Activated CD8-positive, alpha-beta T cell treated with anti-CD3 and anti-CD28 coated beads, Interleukin-2, amount 10 ng/mL, durations not matched to agents 7 days and 5 days (primary cell): ENCODE measurements at regions not wholly inside any gene's neighbourhood (a gene's known extent, or its start where the extent isn't known, plus 50 kb on each side); places are given as distances from the start of the nearest gene placed in this dataset.
"Not testable (repeated sequence)": the region's sequence is repeated elsewhere in the genome, so short reads cannot be mapped to it uniquely, and the experiment has no call there.

Experiments
- ATAC-seq: fragments of 150-1000 bp; cut with Tn5 transposase; one replicate; pipeline ENCODE4 v1.10.0; 2021; ENCODE audit warnings: moderate library complexity
- CTCF ChIA-PET: fragments of 350-600 bp; sonication (Branson Sonifier 250); formaldehyde crosslinking; loops from one replicate; lab custom pipeline; 2021; ENCODE audit warnings: antibody characterized with exemption; lab: Charles Lee
- POLR2A ChIA-PET: fragments of 350-600 bp; sonication (Branson Sonifier 250); formaldehyde crosslinking; loops from one replicate; lab custom pipeline; 2021; ENCODE audit warnings: antibody characterized with exemption; lab: Charles Lee
- DNase-seq: peaks from one replicate; pipeline ENCODE4 v3.0.0-alpha.2; 2020
- H3K27ac Mint-ChIP-seq: one replicate; pipeline ENCODE4 v1.8.0; 2021; ENCODE audit warnings: mild to moderate bottlenecking, mixed read lengths
- H3K27me3 Mint-ChIP-seq: one replicate; pipeline ENCODE4 v1.8.0; 2021; ENCODE audit warnings: low read depth, mixed read lengths
- H3K36me3 Mint-ChIP-seq: one replicate; pipeline ENCODE4 v1.8.0; 2021; ENCODE audit warnings: low read depth, mixed read lengths
- H3K4me1 Mint-ChIP-seq: one replicate; pipeline ENCODE4 v1.8.0; 2021; ENCODE audit warnings: low read depth, mixed read lengths
- H3K4me3 Mint-ChIP-seq: one replicate; pipeline ENCODE4 v1.8.0; 2021; ENCODE audit warnings: mild to moderate bottlenecking, mixed read lengths
- H3K9me3 Mint-ChIP-seq: one replicate; pipeline ENCODE4 v1.8.0; 2022; ENCODE audit warnings: mixed read lengths; ENCODE audit not compliant: insufficient read depth

DNA sequence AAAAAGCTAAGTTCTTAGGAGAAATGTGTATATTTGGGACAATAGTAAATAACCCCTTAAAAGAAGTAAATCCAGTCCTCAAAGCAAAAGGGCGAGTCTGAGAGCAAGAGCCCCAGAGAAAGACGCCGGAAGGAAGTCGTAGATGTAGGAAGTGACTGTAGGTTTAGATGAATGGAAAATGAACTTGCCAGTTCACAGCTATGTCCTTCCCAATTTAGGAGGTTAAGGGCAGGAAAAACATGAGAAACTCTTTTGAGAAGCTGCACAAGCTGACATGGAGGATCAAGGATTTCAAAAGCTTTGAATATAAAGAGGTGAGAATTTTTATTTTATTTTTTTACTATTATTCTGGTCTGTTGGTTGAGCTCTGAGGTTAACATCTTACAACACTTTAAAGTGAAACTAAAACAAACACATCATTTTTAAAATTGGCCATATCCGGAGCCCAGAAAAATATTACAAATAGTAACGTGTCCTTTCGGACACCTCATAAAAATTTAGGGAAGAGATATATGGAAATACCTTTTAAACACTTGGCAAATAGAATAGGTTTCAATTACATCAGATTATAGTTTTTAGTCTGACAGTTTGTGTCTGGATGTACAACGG lies 1178.6 kb downstream of the MRPL39 start:
- H3K27me3 Mint-ChIP-seq: no peaks in the 10 kb centered on the region
- DNase-seq: peak; percentile 33
- peaks cover 4% of the 10 kb centered on the region for H3K9me3 Mint-ChIP-seq

DNA sequence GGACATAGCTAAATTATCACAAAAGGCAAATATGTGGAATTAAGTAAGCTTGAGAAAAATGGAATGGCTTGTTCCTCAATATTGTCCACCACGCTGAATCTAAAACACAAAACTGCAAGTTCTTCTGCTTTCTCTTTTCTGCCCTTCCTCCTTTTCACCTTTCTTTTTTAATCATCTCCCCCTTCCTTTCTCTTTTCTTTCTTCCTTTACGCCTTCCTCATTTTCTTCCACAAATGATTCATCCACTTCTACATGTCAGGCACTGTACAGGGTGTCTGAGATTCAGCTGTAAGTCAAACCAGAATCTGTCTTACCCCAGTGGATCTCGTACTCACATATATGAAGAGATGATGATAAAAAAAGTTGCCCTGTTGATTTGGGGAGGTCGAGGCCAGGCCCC lies 1182.5 kb downstream of the MRPL39 start:
- ChIA-PET CTCF (no interaction called here), POLR2A (no interaction called here)
- ATAC-seq (no peak), DNase-seq (no peak)
- peaks cover 6% of the 10 kb centered on the region for H3K4me1 Mint-ChIP-seq
- H3K36me3 Mint-ChIP-seq: peaks cover 1% of the 10 kb centered on the region
- H3K9me3 Mint-ChIP-seq: peaks cover 8% of the 10 kb centered on the region
- H3K27me3 Mint-ChIP-seq: no peaks in the 10 kb centered on the region
- H3K27ac Mint-ChIP-seq: no peak overlapping the region
- no peak overlapping the region for H3K4me3 Mint-ChIP-seq

More for the DNA sequence above, 1178.6 kb downstream of the MRPL39 start:
- ChIA-PET CTCF (no interaction called here), POLR2A (no interaction called here)
- Mint-ChIP-seq H3K27ac (peak overlapping the region; percentile 86), H3K4me3 (peak overlapping the region; percentile 81), H3K4me1 (peaks cover 11% of the 10 kb centered on the region), H3K36me3 (peaks cover 1% of the 10 kb centered on the region)
- peak; percentile 76 for ATAC-seq

DNA sequence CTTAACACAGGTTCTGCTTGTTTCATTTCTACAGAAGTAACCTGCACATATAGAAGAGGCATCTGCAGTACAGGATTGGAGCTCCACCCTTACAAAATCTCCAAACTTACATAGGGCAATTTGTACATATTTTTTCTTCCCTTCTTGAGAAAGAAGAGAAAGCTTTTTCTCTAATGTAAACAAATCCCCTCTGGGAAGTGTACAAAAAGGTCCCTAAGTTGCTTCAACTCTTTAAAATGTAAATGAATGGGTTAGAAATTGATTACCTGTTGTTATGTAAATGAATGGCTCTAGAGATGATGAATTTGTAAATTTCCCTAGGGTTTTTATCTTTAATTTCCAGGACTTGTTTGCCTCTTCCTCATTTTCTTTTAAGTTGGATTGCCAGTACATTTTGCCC lies 1183.7 kb downstream of the MRPL39 start:
- Mint-ChIP-seq H3K4me3 (no peak overlapping the region), H3K36me3 (no peaks in the 10 kb centered on the region), H3K9me3 (peaks cover 11% of the 10 kb centered on the region), H3K4me1 (peaks cover 4% of the 10 kb centered on the region), H3K27ac (no peak overlapping the region), H3K27me3 (no peaks in the 10 kb centered on the region)
- no peak for ATAC-seq
- ChIA-PET POLR2A (no interaction called here), CTCF (no interaction called here)
- DNase-seq: no peak

DNA sequence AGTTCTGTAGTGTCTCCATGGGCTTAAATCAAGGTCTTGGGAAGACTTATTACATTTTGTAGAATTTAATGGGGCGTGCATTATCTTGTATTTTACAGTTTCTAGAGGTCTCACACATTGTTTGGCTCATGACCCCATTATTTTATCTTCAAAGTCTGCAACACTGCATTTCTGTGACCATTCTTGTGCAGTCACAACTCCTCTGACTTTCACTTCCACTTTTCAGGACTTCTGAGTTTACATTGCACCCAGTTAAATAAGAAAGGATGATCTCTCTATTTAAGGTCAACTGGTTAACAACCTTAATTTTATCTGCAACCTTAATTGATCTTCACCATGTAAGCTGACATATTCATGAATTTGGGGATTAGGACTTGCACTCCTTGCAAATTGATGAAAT lies 1186.6 kb downstream of the MRPL39 start:
- ChIA-PET CTCF (no interaction called here), POLR2A (no interaction called here)
- Mint-ChIP-seq H3K4me1 (no peaks in the 10 kb centered on the region), H3K36me3 (no peaks in the 10 kb centered on the region), H3K27ac (no peak overlapping the region), H3K9me3 (peaks cover 7% of the 10 kb centered on the region), H3K27me3 (no peaks in the 10 kb centered on the region), H3K4me3 (no peak overlapping the region)
- ATAC-seq (no peak), DNase-seq (no peak)

DNA sequence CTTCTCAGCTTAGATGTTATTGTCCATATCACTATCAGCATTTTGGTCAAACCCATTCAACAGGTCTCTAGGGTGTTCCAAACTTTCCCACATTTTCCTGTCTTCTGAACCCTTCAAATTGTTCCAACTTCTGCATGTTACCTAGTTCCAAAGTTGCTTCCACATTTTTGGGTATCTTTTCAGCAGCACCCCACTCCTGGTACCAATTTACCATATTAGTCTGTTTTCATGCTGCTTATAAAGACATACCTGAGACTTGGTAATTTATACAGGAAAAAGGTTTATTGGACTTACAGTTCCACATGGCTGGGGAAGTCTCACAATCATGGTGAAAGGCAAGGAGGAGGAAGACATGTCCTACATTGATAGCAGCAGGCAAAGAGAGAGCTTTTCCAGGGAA lies 1187.6 kb downstream of the MRPL39 start:
- H3K36me3 Mint-ChIP-seq, H3K27me3 Mint-ChIP-seq, H3K9me3 Mint-ChIP-seq, H3K4me3 Mint-ChIP-seq, H3K27ac Mint-ChIP-seq, DNase-seq, POLR2A ChIA-PET, H3K4me1 Mint-ChIP-seq, CTCF ChIA-PET, ATAC-seq: not testable (repeated sequence)

DNA sequence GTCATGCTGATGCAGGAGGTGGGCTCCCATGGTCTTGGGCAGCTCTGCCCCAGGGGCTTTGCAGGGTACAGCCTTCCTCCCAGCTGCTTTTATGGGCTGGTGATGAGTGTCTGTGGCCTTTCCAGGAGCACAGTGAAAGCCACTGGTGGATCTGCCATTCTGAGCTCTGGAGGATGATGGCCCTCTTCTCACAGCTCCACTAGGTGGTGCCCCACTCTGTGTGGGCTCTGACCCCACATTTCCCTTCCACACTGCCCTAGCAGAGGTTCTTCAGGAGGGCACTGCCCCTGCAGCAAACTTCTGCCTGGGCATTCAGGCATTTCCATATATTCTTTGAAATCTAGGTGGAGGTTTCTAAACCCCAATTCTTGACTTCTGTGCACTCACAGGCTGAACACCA lies 1188.6 kb downstream of the MRPL39 start:
- DNase-seq (no peak), ATAC-seq (no peak)
- H3K27ac Mint-ChIP-seq: no peak overlapping the region
- H3K4me3 Mint-ChIP-seq: no peak overlapping the region
- H3K36me3 Mint-ChIP-seq: no peaks in the 10 kb centered on the region
- CTCF ChIA-PET: no interaction called here
- POLR2A ChIA-PET: no interaction called here
- peaks cover 7% of the 10 kb centered on the region for H3K9me3 Mint-ChIP-seq
- H3K4me1 Mint-ChIP-seq: no peaks in the 10 kb centered on the region
- no peaks in the 10 kb centered on the region for H3K27me3 Mint-ChIP-seq

DNA sequence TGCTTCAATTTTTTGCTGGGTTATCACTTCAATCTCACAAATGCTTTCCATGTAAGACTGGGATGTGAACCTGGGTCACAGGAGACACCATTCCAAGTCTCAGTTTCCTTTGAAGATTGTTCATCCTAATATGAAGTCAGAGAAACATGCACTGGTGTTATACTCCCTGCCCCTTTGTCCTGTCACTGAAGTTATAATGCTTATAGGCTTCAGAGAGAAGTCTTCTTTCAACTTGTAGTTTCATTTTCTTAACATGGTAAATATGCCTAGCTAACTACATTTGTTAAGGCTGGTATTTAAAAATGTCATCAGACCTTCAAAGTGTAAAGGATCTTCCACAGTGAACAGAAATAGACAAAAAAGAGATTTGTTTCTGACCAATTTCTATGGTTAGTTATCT lies 1195.9 kb downstream of the MRPL39 start:
- no peak overlapping the region for H3K27ac Mint-ChIP-seq
- DNase-seq (no peak), ATAC-seq (no peak)
- H3K36me3 Mint-ChIP-seq: no peaks in the 10 kb centered on the region
- no peaks in the 10 kb centered on the region for H3K4me1 Mint-ChIP-seq
- H3K27me3 Mint-ChIP-seq: no peaks in the 10 kb centered on the region
- no peak overlapping the region for H3K4me3 Mint-ChIP-seq
- ChIA-PET POLR2A (no interaction called here), CTCF (no interaction called here)
- no peaks in the 10 kb centered on the region for H3K9me3 Mint-ChIP-seq

DNA sequence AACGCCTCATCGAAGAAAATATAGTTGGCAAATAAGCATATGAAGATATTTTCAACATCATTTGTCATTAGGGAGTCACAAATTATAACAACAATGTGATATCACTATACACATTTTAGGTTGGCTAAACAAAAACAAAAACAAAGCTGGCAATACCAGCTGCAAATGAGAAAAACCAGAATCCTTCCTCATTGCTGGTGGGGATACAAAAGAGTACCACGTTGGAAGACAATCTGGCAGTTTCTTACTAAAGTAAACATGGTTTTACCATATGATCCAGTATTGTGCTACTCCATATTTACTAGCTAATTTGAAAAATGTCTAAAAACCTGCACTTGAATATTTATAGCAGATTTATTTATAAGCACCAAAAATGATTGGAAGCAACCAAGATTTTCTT lies 1204.1 kb downstream of the MRPL39 start:
- Mint-ChIP-seq H3K9me3 (no peaks in the 10 kb centered on the region), H3K27me3 (no peaks in the 10 kb centered on the region), H3K36me3 (no peaks in the 10 kb centered on the region), H3K27ac (no peak overlapping the region), H3K4me1 (no peaks in the 10 kb centered on the region), H3K4me3 (no peak overlapping the region)
- DNase-seq (no peak), ATAC-seq (no peak)
- CTCF ChIA-PET: no interaction called here
- POLR2A ChIA-PET: no interaction called here

DNA sequence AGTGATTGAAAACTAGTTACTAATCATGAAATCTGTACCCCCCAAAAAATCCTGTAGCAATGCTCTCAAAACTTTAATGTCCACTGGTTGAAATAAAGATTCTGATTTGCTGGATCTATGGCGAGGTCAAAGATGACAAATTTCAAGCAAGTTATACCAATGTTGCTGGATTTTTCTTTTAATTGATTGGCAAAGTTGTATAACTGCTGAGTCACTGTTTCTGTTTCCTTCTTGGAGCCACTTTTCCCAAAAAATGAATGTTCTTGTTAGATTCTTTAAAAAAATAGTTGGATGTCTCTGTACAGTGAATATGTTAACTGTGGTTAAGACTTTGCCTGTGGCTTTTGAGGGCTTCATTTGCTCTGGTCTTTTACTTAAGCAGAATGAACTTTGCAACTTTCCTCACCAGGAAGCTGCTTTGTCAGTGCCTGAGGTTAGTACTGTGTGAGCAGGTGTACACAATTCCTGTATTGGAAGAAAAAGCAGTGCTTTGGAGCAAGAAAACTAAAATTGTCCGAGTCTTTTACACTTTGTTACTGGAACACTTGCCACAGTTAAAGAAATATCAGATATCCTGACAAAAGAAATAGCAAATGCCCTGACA lies 1211.9 kb downstream of the MRPL39 start:
- Mint-ChIP-seq H3K27me3 (no peaks in the 10 kb centered on the region), H3K4me1 (no peaks in the 10 kb centered on the region), H3K36me3 (no peaks in the 10 kb centered on the region), H3K4me3 (no peak overlapping the region), H3K9me3 (no peaks in the 10 kb centered on the region), H3K27ac (no peak overlapping the region)
- DNase-seq: no peak
- no peak for ATAC-seq
- ChIA-PET CTCF (no interaction called here), POLR2A (no interaction called here)

DNA sequence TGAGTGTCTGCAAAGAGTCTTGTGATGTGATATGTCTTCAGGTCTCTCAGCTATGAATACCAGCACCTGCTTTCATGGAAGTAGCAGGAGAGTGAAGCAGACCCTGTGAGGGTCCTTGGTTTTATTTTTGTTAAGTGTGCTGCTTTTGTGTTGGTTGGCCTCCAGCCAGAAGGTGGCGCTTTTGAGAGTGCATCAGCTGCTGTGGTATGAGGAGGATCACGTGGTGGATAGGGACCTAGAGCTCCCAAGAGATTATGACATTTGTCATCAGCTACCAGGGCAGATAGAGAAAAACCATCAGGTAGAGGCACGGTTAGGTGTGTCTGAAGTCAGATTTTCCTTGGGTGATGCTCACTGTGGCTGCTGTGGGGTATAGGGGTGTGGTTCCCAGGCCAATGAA lies 1232.1 kb downstream of the MRPL39 start:
- H3K4me1 Mint-ChIP-seq: no peaks in the 10 kb centered on the region
- H3K27me3 Mint-ChIP-seq: no peaks in the 10 kb centered on the region
- H3K9me3 Mint-ChIP-seq: no peaks in the 10 kb centered on the region
- peak; percentile 36 for DNase-seq
- no peak overlapping the region for H3K27ac Mint-ChIP-seq
- ATAC-seq: peak; percentile 33
- H3K4me3 Mint-ChIP-seq: no peak overlapping the region
- no peaks in the 10 kb centered on the region for H3K36me3 Mint-ChIP-seq
- CTCF ChIA-PET: interaction anchor here (1.0 kb wide), 1 partner anchor 12 kb away, joined by 3 read pairs; no protein-coding TSS in a partner anchor
- POLR2A ChIA-PET: no interaction called here

DNA sequence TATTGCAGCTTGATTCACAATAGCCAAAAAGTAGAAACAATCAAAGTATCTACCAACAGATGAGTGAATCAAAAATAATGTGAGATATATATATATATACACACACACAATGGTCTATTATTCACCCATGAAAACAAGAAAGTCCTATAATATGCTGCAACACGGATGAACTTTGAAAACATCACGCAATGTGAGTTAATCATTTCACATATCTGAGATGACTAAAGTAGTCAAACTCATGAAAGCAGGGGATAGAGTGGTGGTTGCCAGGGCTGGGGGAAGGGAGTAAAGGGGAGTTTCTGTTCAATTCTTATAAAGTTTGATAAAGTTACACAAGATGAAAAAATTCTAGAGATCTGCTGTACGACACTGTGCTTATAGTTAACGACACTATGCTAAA lies 1234.8 kb downstream of the MRPL39 start:
- CTCF ChIA-PET: interaction anchor here (0.7 kb wide), 1 partner anchor 39 kb away, joined by 4 read pairs; no protein-coding TSS in a partner anchor
- ATAC-seq: no peak

DNA sequence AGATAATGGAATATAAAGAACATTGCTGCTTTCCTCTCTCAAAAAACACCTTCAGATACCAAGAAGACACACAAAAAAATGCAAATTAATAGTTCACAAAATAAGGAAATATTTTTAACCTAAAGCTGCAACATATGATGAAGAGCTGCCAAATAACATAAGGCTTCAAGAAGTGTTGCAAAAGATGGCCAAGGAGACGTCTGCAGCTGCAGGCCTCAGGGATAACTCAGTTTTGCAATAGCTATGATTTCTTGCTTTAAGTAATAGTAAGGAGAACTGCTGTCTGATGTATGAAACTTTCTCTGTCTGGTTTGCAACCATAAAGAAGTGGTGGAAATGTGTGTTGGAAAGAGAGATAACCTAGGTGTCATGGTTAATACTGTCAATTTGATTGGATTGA lies 1237.5 kb downstream of the MRPL39 start:
- no peak for ATAC-seq
- Mint-ChIP-seq H3K4me1 (no peaks in the 10 kb centered on the region), H3K4me3 (no peak overlapping the region), H3K27me3 (no peaks in the 10 kb centered on the region), H3K9me3 (no peaks in the 10 kb centered on the region), H3K27ac (no peak overlapping the region), H3K36me3 (no peaks in the 10 kb centered on the region)
- no peak for DNase-seq
- ChIA-PET POLR2A (no interaction called here), CTCF (no interaction called here)

More for the DNA sequence above, 1234.8 kb downstream of the MRPL39 start:
- H3K9me3 Mint-ChIP-seq: no peaks in the 10 kb centered on the region
- no peaks in the 10 kb centered on the region for H3K4me1 Mint-ChIP-seq
- no peak overlapping the region for H3K27ac Mint-ChIP-seq
- no peak for DNase-seq
- H3K27me3 Mint-ChIP-seq: no peaks in the 10 kb centered on the region
- H3K36me3 Mint-ChIP-seq: no peaks in the 10 kb centered on the region
- no peak overlapping the region for H3K4me3 Mint-ChIP-seq
- POLR2A ChIA-PET: no interaction called here

DNA sequence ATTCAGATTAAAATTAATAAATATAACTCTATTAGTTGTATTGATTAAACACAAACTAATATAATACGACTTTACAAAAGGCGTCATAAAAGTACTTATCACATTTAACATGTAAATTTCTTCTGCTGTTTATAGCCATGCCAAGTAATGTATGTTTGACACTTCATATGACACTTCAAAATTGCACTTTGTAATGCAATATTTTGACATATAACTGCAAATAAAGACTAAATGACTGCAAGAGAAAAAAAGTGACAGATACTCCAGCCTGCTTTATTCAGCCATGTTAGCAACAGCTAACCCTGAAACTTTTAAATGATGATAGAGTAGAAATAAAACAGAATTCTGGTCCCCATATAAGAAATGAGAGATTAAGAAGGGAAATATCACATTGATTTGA lies 1238.0 kb downstream of the MRPL39 start:
- Mint-ChIP-seq H3K4me3 (no peak overlapping the region), H3K9me3 (no peaks in the 10 kb centered on the region), H3K27ac (no peak overlapping the region), H3K4me1 (no peaks in the 10 kb centered on the region), H3K36me3 (no peaks in the 10 kb centered on the region), H3K27me3 (no peaks in the 10 kb centered on the region)
- DNase-seq: no peak
- no peak for ATAC-seq
- ChIA-PET POLR2A (no interaction called here), CTCF (no interaction called here)
